ENCODE measurements at regions not wholly inside any gene's neighbourhood (a gene's known extent, or its start where the extent isn't known, plus 50 kb on each side); places are given as distances from the start of the nearest gene placed in this dataset.

DNA sequence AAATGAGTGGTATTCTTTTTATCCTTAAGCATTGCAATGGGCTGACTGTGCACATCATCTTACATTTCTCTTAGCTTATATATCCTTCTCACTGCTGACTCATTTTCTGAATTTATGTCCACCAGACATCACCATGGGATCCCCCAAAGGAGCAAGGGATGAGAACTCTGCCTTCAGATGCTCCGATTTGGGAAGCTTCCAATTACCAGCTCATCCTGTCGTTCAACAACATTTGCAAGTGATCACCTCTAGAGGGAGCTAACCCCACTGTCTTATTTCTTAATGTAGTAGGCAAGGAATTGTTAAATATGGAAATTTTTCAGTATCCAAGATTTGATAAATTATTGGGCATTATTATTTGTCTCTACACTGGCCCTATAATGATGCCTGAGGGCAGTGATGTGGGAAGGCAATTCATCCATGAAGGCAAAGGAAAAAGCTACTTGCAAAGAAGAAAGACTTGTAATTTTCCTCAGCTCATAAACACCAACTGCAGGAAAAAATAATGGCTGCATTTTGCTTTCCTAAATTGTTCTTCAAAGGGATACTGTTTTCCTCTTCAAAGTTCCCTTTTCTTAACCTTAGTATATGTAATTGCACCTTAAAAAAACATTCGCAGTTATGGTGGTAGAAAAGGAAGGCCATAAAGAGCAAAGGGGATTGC lies 102.4 kb upstream of the FSHB start:
- TF ChIP-seq, protein P1, sequence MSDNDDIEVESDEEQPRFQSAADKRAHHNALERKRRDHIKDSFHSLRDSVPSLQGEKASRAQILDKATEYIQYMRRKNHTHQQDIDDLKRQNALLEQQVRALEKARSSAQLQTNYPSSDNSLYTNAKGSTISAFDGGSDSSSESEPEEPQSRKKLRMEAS (IDR thresholded peaks at IDR 0.05; ENCODE audit: insufficient read depth, insufficient read length): no peak
- TF ChIP-seq POLR2A (IDR thresholded peaks at IDR 0.05; ENCODE audit: low read depth, low read length) (no peak), MYC (IDR thresholded peaks at IDR 0.05; ENCODE audit: low read depth, low read length) (no peak)
